GM06990 (cell line): ENCODE measurements at regions not wholly inside any gene's neighbourhood (a gene's known extent, or its start where the extent isn't known, plus 50 kb on each side); places are given as distances from the start of the nearest gene placed in this dataset.

Source experiments
- DNase-seq: peaks from one replicate; pipeline ENCODE4 v3.0.0-alpha.2; 2011; ENCODE audit not compliant: insufficient read length; ENCODE audit errors: extremely low read depth
- H3K27me3 ChIP-seq: replicated peaks from 2 replicates; pipeline ENCODE4 v1.6.0; 2011; ENCODE audit warnings: low read length; ENCODE audit not compliant: control insufficient read depth, insufficient read depth
- H3K36me3 ChIP-seq: 2 replicates; pipeline ENCODE4 v1.5.1; 2011; ENCODE audit warnings: low read length; ENCODE audit not compliant: control insufficient read depth, insufficient read depth
- H3K4me3 ChIP-seq: replicated peaks from 2 replicates; pipeline ENCODE4 v1.5.1; 2011; ENCODE audit warnings: low read depth, mild to moderate bottlenecking, control low read depth, low read length
- TF ChIP-seq, protein P1 (sequence below): IDR thresholded peaks from 2 replicates; pipeline ENCODE4 v1.5.1; 2011; ENCODE audit warnings: low read length, control low read depth, mild to moderate bottlenecking, inconsistent platforms; ENCODE audit not compliant: insufficient read depth, poor library complexity, severe bottlenecking

DNA sequence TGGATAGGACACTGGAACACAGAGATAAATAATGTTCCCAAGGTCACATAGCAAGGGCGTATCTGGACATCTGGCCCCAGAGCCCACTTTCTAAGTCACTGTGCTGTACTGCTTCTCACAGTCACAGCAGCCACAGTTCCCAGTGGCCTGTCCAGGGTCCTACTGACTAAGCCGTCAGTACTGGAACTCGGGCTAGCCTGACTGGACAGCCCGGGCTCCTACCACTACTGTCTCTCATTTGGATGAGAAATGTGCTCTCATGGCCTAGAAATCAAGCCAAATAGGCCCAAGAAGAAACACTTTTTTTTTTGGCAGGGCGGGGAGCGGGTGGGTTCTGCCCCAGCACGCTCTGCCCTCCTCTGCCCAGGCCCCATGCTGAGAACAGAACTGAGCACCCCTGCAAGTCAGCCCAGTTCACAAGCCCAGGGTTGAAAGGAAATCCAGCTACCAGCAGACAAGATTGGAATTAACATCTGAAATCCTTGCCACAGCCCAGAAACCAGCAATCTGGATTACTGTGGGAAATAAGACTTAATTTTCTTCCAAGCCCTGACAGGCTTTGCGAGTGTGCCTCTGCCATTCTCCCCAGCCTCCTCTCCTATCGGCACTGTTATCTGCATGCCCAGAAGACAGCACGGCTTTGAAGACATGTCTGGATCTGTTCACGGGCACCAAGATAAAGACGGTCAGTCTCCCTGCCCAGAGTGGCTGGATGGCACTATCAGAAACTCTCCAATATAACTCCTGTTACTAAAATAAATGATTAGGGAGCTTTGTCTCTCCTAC lies 182.9 kb upstream of the NCAM1 start:
- H3K4me3 ChIP-seq, result no peak overlapping the region
- DNase-seq, result no peak
- H3K27me3 ChIP-seq, result no peaks in the 10 kb centered on the region; the same call in none of the 2 replicates
- TF ChIP-seq, protein P1, sequence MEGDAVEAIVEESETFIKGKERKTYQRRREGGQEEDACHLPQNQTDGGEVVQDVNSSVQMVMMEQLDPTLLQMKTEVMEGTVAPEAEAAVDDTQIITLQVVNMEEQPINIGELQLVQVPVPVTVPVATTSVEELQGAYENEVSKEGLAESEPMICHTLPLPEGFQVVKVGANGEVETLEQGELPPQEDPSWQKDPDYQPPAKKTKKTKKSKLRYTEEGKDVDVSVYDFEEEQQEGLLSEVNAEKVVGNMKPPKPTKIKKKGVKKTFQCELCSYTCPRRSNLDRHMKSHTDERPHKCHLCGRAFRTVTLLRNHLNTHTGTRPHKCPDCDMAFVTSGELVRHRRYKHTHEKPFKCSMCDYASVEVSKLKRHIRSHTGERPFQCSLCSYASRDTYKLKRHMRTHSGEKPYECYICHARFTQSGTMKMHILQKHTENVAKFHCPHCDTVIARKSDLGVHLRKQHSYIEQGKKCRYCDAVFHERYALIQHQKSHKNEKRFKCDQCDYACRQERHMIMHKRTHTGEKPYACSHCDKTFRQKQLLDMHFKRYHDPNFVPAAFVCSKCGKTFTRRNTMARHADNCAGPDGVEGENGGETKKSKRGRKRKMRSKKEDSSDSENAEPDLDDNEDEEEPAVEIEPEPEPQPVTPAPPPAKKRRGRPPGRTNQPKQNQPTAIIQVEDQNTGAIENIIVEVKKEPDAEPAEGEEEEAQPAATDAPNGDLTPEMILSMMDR, result no peak
- no peaks in the 10 kb centered on the region for H3K36me3 ChIP-seq

DNA sequence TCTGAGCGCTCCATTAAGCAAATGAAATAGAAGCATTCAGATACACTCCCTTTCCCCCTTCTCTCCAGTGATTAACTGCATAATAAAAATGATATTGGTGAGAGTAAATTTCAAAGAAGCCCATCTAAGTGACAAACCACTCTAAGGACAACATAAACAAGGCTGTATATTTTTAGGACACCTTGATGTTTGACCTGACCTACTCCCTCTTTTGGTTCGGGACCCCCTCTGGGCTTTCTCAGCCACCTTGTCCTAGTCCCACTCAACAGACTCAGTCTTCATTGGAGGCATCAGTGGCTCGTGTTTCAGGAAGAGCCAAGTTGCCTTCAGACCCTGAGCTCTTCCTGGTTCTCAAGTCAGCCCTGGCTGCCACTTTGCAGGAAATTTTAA lies 182.3 kb upstream of the NCAM1 start:
- no peaks in the 10 kb centered on the region for H3K36me3 ChIP-seq
- TF ChIP-seq, protein P1, result no peak
- no peak overlapping the region for H3K4me3 ChIP-seq
- no peaks in the 10 kb centered on the region; the same call in none of the 2 replicates for H3K27me3 ChIP-seq
- DNase-seq, result no peak

DNA sequence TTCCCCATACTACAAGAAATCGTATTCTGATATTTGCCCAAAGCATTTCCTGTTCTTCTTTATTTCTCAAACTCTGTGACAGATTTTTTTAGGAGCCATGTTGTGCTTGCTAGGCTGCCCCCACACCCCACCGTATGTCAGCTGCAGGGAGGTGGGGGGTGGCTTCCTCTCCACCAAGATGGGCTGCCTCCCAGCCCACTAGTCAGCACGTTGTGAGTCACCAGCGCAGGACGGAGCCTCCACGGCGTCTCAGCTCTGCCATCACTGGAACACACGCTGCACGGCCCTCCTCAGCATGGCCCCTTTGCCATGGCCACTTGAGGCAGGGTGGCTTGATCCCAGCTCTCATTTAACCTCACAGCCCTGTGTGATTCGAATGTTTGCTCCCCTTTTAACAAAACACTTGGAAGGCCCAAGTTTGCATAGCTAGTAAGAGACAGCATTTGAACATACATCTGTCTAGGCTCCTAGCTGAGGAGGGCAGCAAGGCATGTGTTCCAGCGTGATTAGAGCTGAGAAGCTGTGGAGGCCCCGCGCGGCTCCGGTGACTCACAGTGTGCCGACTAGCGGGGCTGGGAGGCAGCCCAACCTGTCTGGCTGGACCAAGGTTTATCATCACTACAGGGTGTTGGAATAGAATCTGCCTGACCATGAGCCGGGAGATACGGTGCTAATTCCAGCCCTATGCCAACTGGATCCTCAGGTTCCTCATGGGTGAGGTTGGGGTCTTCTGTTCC lies 180.7 kb upstream of the NCAM1 start:
- no peak for DNase-seq
- Histone ChIP-seq H3K36me3 (no peaks in the 10 kb centered on the region), H3K27me3 (peaks cover 1% of the 10 kb centered on the region; the same call in 1 of the 2 replicates), H3K4me3 (no peak overlapping the region)
- TF ChIP-seq, protein P1, result no peak

DNA sequence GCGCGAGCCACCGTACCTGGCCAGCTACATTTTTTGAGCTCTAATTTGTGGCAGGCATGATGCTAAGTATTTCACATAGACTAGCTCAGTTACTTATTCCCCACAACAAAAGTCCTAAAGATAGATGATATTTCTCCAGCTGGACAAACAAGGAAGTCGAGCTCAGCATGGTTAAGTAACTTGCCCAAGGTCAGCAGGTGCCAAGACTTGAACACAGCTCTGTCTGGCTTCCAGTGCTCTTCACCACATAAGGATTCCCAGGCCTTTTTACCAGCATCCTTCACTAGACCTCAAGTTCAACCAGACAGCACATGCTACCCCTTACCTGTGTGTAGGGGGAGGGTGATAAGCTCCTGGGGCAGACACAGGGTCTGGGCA lies 177.3 kb upstream of the NCAM1 start:
- TF ChIP-seq, protein P1, result no peak
- H3K27me3 ChIP-seq, result peaks cover 1% of the 10 kb centered on the region
- no peak for DNase-seq
- no peak overlapping the region for H3K4me3 ChIP-seq
- H3K36me3 ChIP-seq, result no peaks in the 10 kb centered on the region

DNA sequence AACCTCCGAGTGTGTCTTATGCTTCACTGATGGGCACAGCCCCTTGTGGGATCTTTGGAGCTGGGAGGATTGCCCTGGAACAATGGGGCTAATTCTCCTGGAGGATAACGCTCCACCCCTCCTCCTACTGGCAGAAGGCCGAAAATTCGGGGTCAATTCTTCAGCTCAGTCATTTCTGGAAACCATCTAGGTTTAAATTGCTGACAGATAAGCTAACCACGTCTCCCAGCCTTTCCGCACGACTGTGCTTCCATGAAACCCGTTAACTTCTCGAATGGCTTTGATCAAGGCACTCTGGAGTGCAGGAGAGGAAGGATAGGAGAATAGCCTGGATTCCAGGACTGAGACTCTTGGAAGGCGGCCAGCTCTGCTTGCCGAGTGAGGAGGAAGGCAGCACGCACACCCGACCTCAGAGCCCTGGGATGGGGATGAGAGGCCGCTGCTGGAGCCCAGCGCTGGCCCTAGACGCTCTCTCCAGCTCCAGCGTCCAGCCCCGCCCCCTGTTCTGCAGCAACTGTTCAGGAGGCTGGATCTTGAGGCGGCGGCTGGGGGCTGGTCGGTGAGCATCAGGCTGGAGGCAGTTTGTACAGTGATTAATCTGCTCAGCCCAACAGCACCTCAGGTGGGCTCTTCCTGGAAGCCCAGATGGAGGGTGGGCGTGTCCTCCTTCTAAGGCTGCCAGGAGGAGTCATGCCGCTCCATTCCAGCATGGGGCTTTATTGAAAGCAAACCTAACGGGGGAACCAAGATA lies 176.7 kb upstream of the NCAM1 start:
- no peak overlapping the region for H3K4me3 ChIP-seq
- H3K36me3 ChIP-seq, result no peaks in the 10 kb centered on the region
- TF ChIP-seq, protein P1, result no peak
- no peak for DNase-seq
- H3K27me3 ChIP-seq, result peaks cover 1% of the 10 kb centered on the region
